BE2C (cell line): ENCODE measurements at regions not wholly inside any gene's neighbourhood (a gene's known extent, or its start where the extent isn't known, plus 50 kb on each side); places are given as distances from the start of the nearest gene placed in this dataset.

ENCODE experiments used
- DNase-seq: peaks from one replicate; pipeline ENCODE4 v3.0.0-alpha.2; 2020
- H3K27me3 ChIP-seq: fragments of 250-450 bp; sonication (Bioruptor Pico); 2 replicates; pipeline ENCODE4 v1.5.1; 2020; ENCODE audit warnings: mild to moderate bottlenecking
- H3K36me3 ChIP-seq: fragments of 250-450 bp; sonication (Bioruptor Pico); 2 replicates; pipeline ENCODE4 v1.5.1; 2020; ENCODE audit warnings: mild to moderate bottlenecking
- H3K4me1 ChIP-seq: fragments of 250-450 bp; sonication (Bioruptor Pico); 2 replicates; pipeline ENCODE4 v1.5.1; 2020
- H3K4me3 ChIP-seq: 2 replicates; pipeline ENCODE4 v1.5.1; 2011; ENCODE audit warnings: low read depth, low read length
- H3K9me3 ChIP-seq: fragments of 250-450 bp; sonication (Bioruptor Pico); 2 replicates; pipeline ENCODE4 v1.5.1; 2020
- TF ChIP-seq, protein P1 (sequence below): IDR thresholded peaks from 2 replicates; pipeline ENCODE4 v1.5.1; 2012; ENCODE audit warnings: mild to moderate bottlenecking, low read depth, low read length

- H3K4me1 ChIP-seq: no peaks in the 10 kb centered on the region
- no peaks in the 10 kb centered on the region for H3K36me3 ChIP-seq
- no peak for DNase-seq
- no peak overlapping the region for H3K4me3 ChIP-seq
- no peaks in the 10 kb centered on the region for H3K9me3 ChIP-seq
- TF ChIP-seq, protein P1, sequence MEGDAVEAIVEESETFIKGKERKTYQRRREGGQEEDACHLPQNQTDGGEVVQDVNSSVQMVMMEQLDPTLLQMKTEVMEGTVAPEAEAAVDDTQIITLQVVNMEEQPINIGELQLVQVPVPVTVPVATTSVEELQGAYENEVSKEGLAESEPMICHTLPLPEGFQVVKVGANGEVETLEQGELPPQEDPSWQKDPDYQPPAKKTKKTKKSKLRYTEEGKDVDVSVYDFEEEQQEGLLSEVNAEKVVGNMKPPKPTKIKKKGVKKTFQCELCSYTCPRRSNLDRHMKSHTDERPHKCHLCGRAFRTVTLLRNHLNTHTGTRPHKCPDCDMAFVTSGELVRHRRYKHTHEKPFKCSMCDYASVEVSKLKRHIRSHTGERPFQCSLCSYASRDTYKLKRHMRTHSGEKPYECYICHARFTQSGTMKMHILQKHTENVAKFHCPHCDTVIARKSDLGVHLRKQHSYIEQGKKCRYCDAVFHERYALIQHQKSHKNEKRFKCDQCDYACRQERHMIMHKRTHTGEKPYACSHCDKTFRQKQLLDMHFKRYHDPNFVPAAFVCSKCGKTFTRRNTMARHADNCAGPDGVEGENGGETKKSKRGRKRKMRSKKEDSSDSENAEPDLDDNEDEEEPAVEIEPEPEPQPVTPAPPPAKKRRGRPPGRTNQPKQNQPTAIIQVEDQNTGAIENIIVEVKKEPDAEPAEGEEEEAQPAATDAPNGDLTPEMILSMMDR: no peak
- peaks cover 9% of the 10 kb centered on the region for H3K27me3 ChIP-seq
Measured at GRCh38 chr14:97212399-97212798, 415.2 kb downstream of the VRK1 start.

DNA sequence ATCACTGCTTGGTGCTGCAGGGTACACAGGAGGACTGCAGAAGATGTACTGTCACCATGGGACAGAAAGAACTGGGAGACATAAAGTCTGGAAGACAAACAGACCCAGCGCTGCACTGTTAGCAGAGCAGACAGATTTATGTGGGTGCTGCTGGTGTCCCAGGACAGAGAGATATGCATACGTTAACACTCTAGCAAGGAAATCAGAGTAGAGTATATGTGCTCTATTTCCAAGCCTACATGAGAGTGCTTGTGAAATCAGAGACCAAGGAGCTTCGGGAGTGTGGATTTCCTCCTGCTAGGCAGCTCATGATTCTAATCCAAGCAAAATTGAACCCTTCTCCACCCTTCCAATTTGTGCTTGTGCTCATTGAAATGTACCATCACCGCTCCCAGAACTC, 416.5 kb downstream of the VRK1 start:
- H3K4me3 ChIP-seq: no peak overlapping the region
- TF ChIP-seq, protein P1: no peak
- H3K36me3 ChIP-seq: no peaks in the 10 kb centered on the region
- no peaks in the 10 kb centered on the region for H3K4me1 ChIP-seq
- no peaks in the 10 kb centered on the region for H3K9me3 ChIP-seq
- DNase-seq: no peak
- peaks cover 7% of the 10 kb centered on the region for H3K27me3 ChIP-seq

DNA sequence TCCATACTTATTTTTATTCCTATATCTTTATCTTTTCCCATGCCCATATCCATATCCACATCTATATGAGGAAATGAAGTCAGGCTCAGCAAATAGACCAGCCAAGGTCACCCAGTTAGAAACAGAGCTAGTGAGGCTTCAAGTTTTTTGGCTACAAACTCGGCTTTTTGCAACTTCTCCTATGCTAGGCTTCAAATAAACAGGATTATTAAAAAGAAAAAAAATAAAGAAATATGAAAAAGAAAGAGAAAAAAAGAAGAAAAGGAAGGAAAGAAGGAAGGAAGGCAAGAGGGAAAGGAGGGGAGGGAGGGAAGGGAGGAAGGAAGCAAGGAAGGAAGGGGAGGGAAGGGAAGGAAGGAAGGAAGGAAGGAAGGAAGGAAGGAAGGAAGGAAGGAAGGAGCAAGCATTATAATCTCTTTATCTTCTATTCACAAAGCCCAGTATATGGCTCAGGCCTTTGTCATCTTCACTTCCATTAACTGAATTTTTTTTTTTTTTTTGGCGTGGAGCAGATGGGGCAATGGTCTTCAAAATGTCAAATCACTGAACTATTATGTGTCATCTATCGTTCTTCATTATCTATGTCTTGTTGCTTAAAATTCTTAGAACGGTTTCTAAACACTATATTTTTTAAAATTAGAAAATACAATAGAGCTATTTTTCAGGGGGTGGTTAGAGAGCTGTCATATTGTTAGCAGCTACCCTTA, 418.2 kb downstream of the VRK1 start:
- Histone ChIP-seq H3K4me1 (no peaks in the 10 kb centered on the region), H3K36me3 (no peaks in the 10 kb centered on the region), H3K9me3 (no peaks in the 10 kb centered on the region), H3K4me3 (no peak overlapping the region), H3K27me3 (peaks cover 23% of the 10 kb centered on the region)
- no peak for DNase-seq
- TF ChIP-seq, protein P1: no peak

DNA sequence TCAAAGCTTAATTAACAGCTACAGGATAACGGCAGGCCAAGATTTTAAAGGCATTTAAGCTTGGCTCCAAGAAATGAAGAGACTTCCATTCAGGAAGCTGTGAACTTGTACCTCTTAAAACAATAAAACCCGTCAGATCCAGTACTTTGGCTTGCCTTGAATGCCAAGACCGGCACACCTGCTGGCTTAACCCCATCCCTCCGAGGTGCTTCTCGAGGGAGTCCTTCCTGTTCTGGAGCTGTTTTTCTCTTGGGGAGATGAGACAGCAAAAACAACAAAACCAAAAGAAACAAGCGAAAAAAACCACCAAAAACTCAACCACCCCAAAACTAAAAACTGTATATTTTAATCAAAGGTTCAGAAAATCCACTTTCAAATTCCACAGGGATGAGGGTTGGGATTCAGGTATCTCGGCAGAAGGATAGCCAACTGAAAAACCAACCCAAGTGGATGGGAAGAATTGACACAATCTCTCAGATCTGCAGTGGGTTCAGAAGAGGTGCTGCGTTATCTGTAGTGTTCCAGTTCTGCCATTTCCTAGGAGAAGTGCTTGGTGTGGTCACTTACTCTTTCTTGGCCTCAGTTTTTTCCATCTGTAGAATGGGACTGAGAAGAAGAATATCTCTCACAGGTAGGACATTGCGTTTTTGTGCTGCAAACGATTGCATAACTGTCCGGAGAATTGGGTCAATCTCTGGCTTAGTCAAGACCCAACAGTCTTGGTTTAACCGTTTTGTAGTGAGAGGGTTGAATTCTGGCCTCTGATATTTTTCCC, 420.1 kb downstream of the VRK1 start:
- no peaks in the 10 kb centered on the region for H3K36me3 ChIP-seq
- no peaks in the 10 kb centered on the region for H3K9me3 ChIP-seq
- H3K4me1 ChIP-seq: no peaks in the 10 kb centered on the region
- H3K27me3 ChIP-seq: peaks cover 23% of the 10 kb centered on the region
- no peak for DNase-seq
- H3K4me3 ChIP-seq: no peak overlapping the region
- TF ChIP-seq, protein P1: no peak

DNA sequence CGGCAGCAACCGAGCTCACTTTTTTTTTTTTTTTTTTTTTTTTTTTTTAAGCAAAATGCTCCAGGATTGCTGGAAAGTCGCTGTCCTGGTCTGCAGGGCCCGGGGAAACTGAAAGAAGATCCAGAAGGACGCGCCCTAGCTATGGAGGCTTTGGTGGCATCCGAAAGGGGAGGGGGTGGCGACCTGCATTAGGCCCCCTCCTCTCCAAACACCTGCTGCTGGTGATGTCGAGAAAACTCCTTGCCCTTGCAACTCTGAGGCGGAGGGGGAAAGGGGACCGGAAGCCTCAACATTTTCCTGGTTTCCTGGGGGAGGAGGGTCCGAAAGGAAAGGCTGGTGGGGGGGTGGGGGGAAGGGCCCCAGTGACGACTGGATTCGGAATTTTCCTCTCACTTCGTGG, 421.1 kb downstream of the VRK1 start:
- H3K4me3 ChIP-seq: no peak overlapping the region
- TF ChIP-seq, protein P1: no peak
- DNase-seq: no peak

More for the DNA sequence above, 421.1 kb downstream of the VRK1 start:
- no peaks in the 10 kb centered on the region for H3K4me1 ChIP-seq
- no peaks in the 10 kb centered on the region for H3K9me3 ChIP-seq
- no peaks in the 10 kb centered on the region for H3K36me3 ChIP-seq
- H3K27me3 ChIP-seq: peaks cover 23% of the 10 kb centered on the region
